A549 (cell line): ENCODE measurements at regions not wholly inside any gene's neighbourhood (a gene's known extent, or its start where the extent isn't known, plus 50 kb on each side); places are given as distances from the start of the nearest gene placed in this dataset.

ENCODE experiments used
- BHLHE40 ChIP-seq: IDR thresholded peaks from 2 replicates; pipeline ENCODE4 v1.6.1; 2012; ENCODE audit warnings: low read depth, low read length, inconsistent platforms
- CEBPB ChIP-seq, 2 experiments: fragments of >200 bp in 1 of 2; sonication (Bioruptor Twin) in 1 of 2; formaldehyde crosslinking in 1 of 2; IDR thresholded peaks; 2 replicates each; pipeline ENCODE4 v1.6.1; 2012 to 2016
- CHD4 ChIP-seq: fragments of 200-600 bp; sonication (generic); IDR thresholded peaks from 2 replicates; pipeline ENCODE4 v1.6.1; 2016; ENCODE audit warnings: antibody characterized with exemption, mild to moderate bottlenecking, borderline replicate concordance
- MYC ChIP-seq: IDR thresholded peaks from 2 replicates; pipeline ENCODE4 v1.6.1; 2012; ENCODE audit warnings: mild to moderate bottlenecking, inconsistent platforms, low read length, improper control_type of control experiment, borderline replicate concordance
- POLR2A ChIP-seq: IDR thresholded peaks from 2 replicates; pipeline ENCODE4 v1.6.1; 2012; ENCODE audit warnings: mild to moderate bottlenecking, low read length
- RARB ChIP-seq: fragments of 250-450 bp; sonication (Bioruptor Pico); IDR thresholded peaks from 2 replicates; pipeline ENCODE4 v1.8.0; 2021; ENCODE audit warnings: mild to moderate bottlenecking, moderate library complexity
- RNF2 ChIP-seq: fragments of 200-600 bp; sonication (generic); IDR thresholded peaks from 2 replicates; pipeline ENCODE4 v1.6.1; 2016; ENCODE audit warnings: low read depth, mild to moderate bottlenecking, antibody characterized with exemption, moderate library complexity, borderline replicate concordance
- TF ChIP-seq, protein P1 (sequence below): fragments of >200 bp; sonication (Bioruptor Twin); formaldehyde crosslinking; IDR thresholded peaks from 3 replicates; pipeline ENCODE4 v1.5.1; 2016
- TF ChIP-seq, protein P2 (sequence below): fragments of 150-350 bp; IDR thresholded peaks from 2 replicates; pipeline ENCODE4 v1.6.1; 2014; ENCODE audit warnings: low read depth, mild to moderate bottlenecking, low read length
- TF ChIP-seq, protein P3 (sequence below): fragments of 450-650 bp; IDR thresholded peaks from 2 replicates; pipeline ENCODE4 v1.6.1; 2014; ENCODE audit warnings: antibody characterized with exemption

DNA sequence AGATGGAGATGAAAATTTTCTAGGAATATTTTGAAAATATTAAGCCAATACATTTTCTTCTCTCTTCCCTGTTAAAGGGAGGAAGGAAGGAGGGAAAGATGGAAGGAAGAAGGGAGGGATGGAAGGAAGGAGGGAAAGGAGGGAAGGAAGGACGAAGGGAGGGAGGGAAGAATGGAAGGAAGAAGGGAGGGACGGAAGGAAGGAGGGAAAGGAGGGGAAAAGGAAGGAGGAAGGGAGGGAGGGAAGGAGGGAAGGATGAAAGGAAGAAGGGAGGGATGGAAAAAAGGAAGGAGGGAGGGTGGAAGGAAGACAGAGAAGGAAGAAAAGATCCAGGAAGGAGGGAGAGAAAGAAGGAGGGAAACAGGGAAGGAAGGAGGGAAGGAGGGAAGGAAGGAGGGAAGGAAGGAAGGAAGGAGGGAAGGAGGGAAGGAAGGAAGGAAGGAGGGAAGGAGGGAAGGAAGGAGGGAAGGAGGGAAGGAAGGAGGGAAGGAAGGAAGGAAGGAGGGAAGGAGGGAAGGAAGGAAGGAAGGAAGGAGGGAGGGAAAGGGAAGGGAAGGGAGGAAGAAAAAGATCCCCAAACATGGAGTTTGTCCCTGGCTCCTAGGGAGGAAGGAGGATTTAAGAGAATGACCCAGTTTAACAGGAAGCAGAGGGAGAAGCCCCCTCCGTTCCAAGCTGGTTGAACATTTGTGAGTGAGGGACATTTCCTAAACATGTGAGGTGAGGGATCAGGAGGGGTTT lies 70.3 kb upstream of the NEURL1B start:
- TF ChIP-seq, protein P1, sequence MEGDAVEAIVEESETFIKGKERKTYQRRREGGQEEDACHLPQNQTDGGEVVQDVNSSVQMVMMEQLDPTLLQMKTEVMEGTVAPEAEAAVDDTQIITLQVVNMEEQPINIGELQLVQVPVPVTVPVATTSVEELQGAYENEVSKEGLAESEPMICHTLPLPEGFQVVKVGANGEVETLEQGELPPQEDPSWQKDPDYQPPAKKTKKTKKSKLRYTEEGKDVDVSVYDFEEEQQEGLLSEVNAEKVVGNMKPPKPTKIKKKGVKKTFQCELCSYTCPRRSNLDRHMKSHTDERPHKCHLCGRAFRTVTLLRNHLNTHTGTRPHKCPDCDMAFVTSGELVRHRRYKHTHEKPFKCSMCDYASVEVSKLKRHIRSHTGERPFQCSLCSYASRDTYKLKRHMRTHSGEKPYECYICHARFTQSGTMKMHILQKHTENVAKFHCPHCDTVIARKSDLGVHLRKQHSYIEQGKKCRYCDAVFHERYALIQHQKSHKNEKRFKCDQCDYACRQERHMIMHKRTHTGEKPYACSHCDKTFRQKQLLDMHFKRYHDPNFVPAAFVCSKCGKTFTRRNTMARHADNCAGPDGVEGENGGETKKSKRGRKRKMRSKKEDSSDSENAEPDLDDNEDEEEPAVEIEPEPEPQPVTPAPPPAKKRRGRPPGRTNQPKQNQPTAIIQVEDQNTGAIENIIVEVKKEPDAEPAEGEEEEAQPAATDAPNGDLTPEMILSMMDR: no peak
- TF ChIP-seq CEBPB (IDR thresholded peaks at IDR 0.05) (no peak), CHD4 (no peak), POLR2A (no peak), MYC (no peak), RNF2 (no peak), RARB (CRISPR knock-in tag) (no peak), BHLHE40 (no peak)
- TF ChIP-seq, protein P2, sequence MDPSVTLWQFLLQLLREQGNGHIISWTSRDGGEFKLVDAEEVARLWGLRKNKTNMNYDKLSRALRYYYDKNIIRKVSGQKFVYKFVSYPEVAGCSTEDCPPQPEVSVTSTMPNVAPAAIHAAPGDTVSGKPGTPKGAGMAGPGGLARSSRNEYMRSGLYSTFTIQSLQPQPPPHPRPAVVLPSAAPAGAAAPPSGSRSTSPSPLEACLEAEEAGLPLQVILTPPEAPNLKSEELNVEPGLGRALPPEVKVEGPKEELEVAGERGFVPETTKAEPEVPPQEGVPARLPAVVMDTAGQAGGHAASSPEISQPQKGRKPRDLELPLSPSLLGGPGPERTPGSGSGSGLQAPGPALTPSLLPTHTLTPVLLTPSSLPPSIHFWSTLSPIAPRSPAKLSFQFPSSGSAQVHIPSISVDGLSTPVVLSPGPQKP: no peak
- TF ChIP-seq, protein P3, sequence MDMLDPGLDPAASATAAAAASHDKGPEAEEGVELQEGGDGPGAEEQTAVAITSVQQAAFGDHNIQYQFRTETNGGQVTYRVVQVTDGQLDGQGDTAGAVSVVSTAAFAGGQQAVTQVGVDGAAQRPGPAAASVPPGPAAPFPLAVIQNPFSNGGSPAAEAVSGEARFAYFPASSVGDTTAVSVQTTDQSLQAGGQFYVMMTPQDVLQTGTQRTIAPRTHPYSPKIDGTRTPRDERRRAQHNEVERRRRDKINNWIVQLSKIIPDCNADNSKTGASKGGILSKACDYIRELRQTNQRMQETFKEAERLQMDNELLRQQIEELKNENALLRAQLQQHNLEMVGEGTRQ: no peak
